ENCODE measurements at regions not wholly inside any gene's neighbourhood (a gene's known extent, or its start where the extent isn't known, plus 50 kb on each side); places are given as distances from the start of the nearest gene placed in this dataset.

DNA sequence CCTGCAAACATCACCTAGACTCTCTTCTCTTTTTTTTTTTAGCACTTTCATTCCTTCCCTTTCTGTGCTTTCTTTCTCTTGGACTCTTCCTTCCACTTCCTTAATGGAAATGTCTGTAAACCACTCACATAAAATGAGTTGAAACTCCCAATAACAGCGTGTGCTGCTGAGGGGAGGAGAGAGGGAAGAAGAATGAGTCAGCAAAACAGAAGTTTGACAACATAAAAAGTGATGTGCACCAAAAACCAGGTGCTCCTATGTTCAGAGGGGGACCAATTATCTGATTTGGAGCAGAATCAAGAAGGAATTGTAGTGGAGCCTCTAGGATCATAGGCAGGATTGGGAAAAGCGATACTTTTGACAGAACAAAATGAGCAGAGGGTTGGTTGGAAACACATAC lies 712.1 kb upstream of the IGFBP3 start:
- Histone ChIP-seq H3K9me3 (ENCODE audit: control insufficient read depth, insufficient read depth, low read length) (no peaks in the 10 kb centered on the region), H2AFZ (replicated peaks; ENCODE audit: low read length, poor library complexity) (no peak overlapping the region), H2BK15ac (ENCODE audit: low read depth, low read length) (no peak overlapping the region), H3K23ac (ENCODE audit: low read depth, low read length) (no peak overlapping the region), H3K27ac (ENCODE audit: insufficient read depth, low read length) (no peak overlapping the region), H2BK120ac (ENCODE audit: low read depth, low read length) (no peak overlapping the region), H3K4me1 (ENCODE audit: control insufficient read depth, insufficient read depth, low read length) (peaks cover 6% of the 10 kb centered on the region), H3K4me2 (ENCODE audit: low read depth, low read length) (no peak overlapping the region), H3K79me1 (ENCODE audit: low read depth in 1 of 2, low read length in 2 of 2) (no peaks in the 10 kb centered on the region), H3K27me3 (ENCODE audit: control insufficient read depth, insufficient read depth, low read length) (no peaks in the 10 kb centered on the region), H3K14ac (replicated peaks; ENCODE audit: low read depth, low read length) (no peak overlapping the region), H2BK5ac (ENCODE audit: low read depth, low read length, poor library complexity, severe bottlenecking) (no peak overlapping the region), H3K56ac (ENCODE audit: extremely low read depth, insufficient read depth, low read length) (no peak overlapping the region), H3K36me3 (ENCODE audit: control insufficient read depth, insufficient read depth, low read length) (no peaks in the 10 kb centered on the region), H4K8ac (ENCODE audit: low read depth in 2 of 2, low read length in 2 of 2) (no peak overlapping the region), H4K20me1 (ENCODE audit: insufficient read depth, low read length) (no peaks in the 10 kb centered on the region), H3K4ac (ENCODE audit: low read depth, low read length) (no peak overlapping the region), H2BK20ac (ENCODE audit: low read depth, low read length) (no peak overlapping the region), H2AK5ac (ENCODE audit: low read depth, low read length) (no peak overlapping the region), H4K5ac (ENCODE audit: low read depth, low read length) (no peak overlapping the region; the same call in 1 of the 2 replicates), H3K18ac (ENCODE audit: low read depth, low read length) (peak overlapping the region; percentile 13; the same call in 1 of the 2 replicates), H4K91ac (ENCODE audit: insufficient read depth, low read depth, low read length) (no peak overlapping the region), H3K9ac (ENCODE audit: low read depth, low read length) (no peak overlapping the region), H3K4me3 (ENCODE audit: insufficient read depth, low read depth, low read length) (no peak overlapping the region), H2AK9ac (replicated peaks; ENCODE audit: low read depth, low read length, poor library complexity) (no peak overlapping the region), H3K9me1 (ENCODE audit: insufficient read depth, low read length) (0 out of 2 replicates have a peak, but pooled peaks cover 2% of the 10 kb centered on the region)
- intact Hi-C loops (cut with micrococcal nuclease) (no loop called here), dilution Hi-C loops (cut with HindIII; ENCODE audit: low sequenced_read_pairs, unreplicated experiment) (no loop called here), in situ Hi-C loops (cut with MboI; ENCODE audit: low sequenced_read_pairs) (no loop called here)
- DNase-seq = no peak
- no TSS peak for BruUV-seq (replicated peaks)
- CTCF ChIA-PET = no interaction called here
- no peak for ATAC-seq (ENCODE audit: low read depth)
- POLR2A ChIA-PET (ENCODE audit: unreplicated experiment) = interaction anchor here (0.5 kb wide), 1 partner anchor 29 kb away, joined by 4 read pairs; no protein-coding TSS in a partner anchor
- no CpG with 5 or more reads among the region's 2 CpGs for WGBS, 2 experiments (ENCODE audit: extremely low coverage in 2 of 2, insufficient read length in 1 of 2)
- TF ChIP-seq, protein P1, sequence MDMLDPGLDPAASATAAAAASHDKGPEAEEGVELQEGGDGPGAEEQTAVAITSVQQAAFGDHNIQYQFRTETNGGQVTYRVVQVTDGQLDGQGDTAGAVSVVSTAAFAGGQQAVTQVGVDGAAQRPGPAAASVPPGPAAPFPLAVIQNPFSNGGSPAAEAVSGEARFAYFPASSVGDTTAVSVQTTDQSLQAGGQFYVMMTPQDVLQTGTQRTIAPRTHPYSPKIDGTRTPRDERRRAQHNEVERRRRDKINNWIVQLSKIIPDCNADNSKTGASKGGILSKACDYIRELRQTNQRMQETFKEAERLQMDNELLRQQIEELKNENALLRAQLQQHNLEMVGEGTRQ (IDR thresholded peaks at IDR 0.05; ENCODE audit: low read depth, low read length) = no peak
- TF ChIP-seq, protein P2, sequence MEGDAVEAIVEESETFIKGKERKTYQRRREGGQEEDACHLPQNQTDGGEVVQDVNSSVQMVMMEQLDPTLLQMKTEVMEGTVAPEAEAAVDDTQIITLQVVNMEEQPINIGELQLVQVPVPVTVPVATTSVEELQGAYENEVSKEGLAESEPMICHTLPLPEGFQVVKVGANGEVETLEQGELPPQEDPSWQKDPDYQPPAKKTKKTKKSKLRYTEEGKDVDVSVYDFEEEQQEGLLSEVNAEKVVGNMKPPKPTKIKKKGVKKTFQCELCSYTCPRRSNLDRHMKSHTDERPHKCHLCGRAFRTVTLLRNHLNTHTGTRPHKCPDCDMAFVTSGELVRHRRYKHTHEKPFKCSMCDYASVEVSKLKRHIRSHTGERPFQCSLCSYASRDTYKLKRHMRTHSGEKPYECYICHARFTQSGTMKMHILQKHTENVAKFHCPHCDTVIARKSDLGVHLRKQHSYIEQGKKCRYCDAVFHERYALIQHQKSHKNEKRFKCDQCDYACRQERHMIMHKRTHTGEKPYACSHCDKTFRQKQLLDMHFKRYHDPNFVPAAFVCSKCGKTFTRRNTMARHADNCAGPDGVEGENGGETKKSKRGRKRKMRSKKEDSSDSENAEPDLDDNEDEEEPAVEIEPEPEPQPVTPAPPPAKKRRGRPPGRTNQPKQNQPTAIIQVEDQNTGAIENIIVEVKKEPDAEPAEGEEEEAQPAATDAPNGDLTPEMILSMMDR (conservative IDR thresholded peaks at IDR 0.05; ENCODE audit: low read depth, low read length) = no peak
- TF ChIP-seq NFE2L2 (IDR thresholded peaks at IDR 0.05; ENCODE audit: low read depth, low read length) = peak; percentile 78
- TF ChIP-seq MAFK (IDR thresholded peaks at IDR 0.05; ENCODE audit: low read depth, low read length) = peak; percentile 68

Data from IMR-90 (cell line).